ENCODE measurements at regions not wholly inside any gene's neighbourhood (a gene's known extent, or its start where the extent isn't known, plus 50 kb on each side); places are given as distances from the start of the nearest gene placed in this dataset.

GRCh38 chr15:37291920-37292319 is 191.6 kb upstream of the MEIS2 start:
- POLR2A ChIA-PET = no interaction called here
- BruUV-seq (replicated peaks) = no TSS peak
- H3K9me3 ChIP-seq (ENCODE audit: control insufficient read depth, insufficient read depth, low read depth, low read length) = no peaks in the 10 kb centered on the region
- no peaks in the 10 kb centered on the region for H3K36me3 ChIP-seq (ENCODE audit: control insufficient read depth, insufficient read depth, low read length)
- H3K27me3 ChIP-seq (ENCODE audit: control insufficient read depth, insufficient read depth, low read length) = no peaks in the 10 kb centered on the region
- CTCF ChIA-PET = no interaction called here
- TF ChIP-seq TCF7L2 (IDR thresholded peaks at IDR 0.05; ENCODE audit: low read depth, low read length) = no peak
- TF ChIP-seq SIN3A (IDR thresholded peaks at IDR 0.05; ENCODE audit: borderline replicate concordance, insufficient read depth, low read depth, low read length) = no peak
- no peak for TF ChIP-seq POLR2AphosphoS5 (IDR thresholded peaks at IDR 0.05; ENCODE audit: low read depth, low read length)
- no peak for TF ChIP-seq REST (IDR thresholded peaks at IDR 0.05; ENCODE audit: insufficient read depth in 1 of 2, low read depth in 2 of 2, low read length in 1 of 2)
- no peak for TF ChIP-seq CTCF (IDR thresholded peaks at IDR 0.05)
- DNase-seq (ENCODE audit: low read depth, low spot score) = no peak
- no peak overlapping the region for H3K4me3 ChIP-seq (ENCODE audit: low read depth in 2 of 2, low read length in 2 of 2)
- no peak for ATAC-seq
- intact Hi-C loops (cut with micrococcal nuclease; ENCODE audit: unreplicated experiment) (no loop called here), in situ Hi-C loops (cut with HindIII; ENCODE audit: low pct_unique_long_range_greater_than_20kb, low sequenced_read_pairs) (no loop called here)
- no peak overlapping the region for H3K27ac ChIP-seq (ENCODE audit: low read length)
- no peaks in the 10 kb centered on the region for H3K4me1 ChIP-seq (ENCODE audit: control insufficient read depth, insufficient read depth, low read length)

- Histone ChIP-seq H3K27ac (ENCODE audit: low read length) (no peak overlapping the region), H3K36me3 (ENCODE audit: control insufficient read depth, insufficient read depth, low read length) (no peaks in the 10 kb centered on the region), H3K9me3 (ENCODE audit: control insufficient read depth, insufficient read depth, low read depth, low read length) (no peaks in the 10 kb centered on the region; the same call in 1 of the 2 replicates), H3K4me3 (ENCODE audit: low read depth in 2 of 2, low read length in 2 of 2) (no peak overlapping the region), H3K4me1 (ENCODE audit: control insufficient read depth, insufficient read depth, low read length) (no peaks in the 10 kb centered on the region), H3K27me3 (ENCODE audit: control insufficient read depth, insufficient read depth, low read length) (no peaks in the 10 kb centered on the region)
- TF ChIP-seq TCF7L2 (IDR thresholded peaks at IDR 0.05; ENCODE audit: low read depth, low read length) = no peak
- no peak for TF ChIP-seq CTCF (IDR thresholded peaks at IDR 0.05)
- TF ChIP-seq POLR2AphosphoS5 (IDR thresholded peaks at IDR 0.05; ENCODE audit: low read depth, low read length) = no peak
- TF ChIP-seq SIN3A (IDR thresholded peaks at IDR 0.05; ENCODE audit: borderline replicate concordance, insufficient read depth, low read depth, low read length) = no peak
- no peak for TF ChIP-seq REST (IDR thresholded peaks at IDR 0.05; ENCODE audit: insufficient read depth in 1 of 2, low read depth in 2 of 2, low read length in 1 of 2)
- ATAC-seq (no peak), DNase-seq (ENCODE audit: low read depth, low spot score) (no peak)
- CTCF ChIA-PET = no interaction called here
- BruUV-seq (replicated peaks) = no TSS peak
- in situ Hi-C loops (cut with HindIII; ENCODE audit: low pct_unique_long_range_greater_than_20kb, low sequenced_read_pairs) = no loop called here
- POLR2A ChIA-PET = no interaction called here
- intact Hi-C loops (cut with micrococcal nuclease; ENCODE audit: unreplicated experiment) = no loop called here
Measured at GRCh38 chr15:37298271-37298670, 197.9 kb upstream of the MEIS2 start.

All from Panc1 (cell line).